OCI-LY3 (cell line): ENCODE measurements at regions not wholly inside any gene's neighbourhood (a gene's known extent, or its start where the extent isn't known, plus 50 kb on each side); places are given as distances from the start of the nearest gene placed in this dataset.

ENCODE experiments used
- H2AFZ ChIP-seq: fragments of 200-600, 300-600 bp; shearing (Covaris generic); 2 replicates; pipeline ENCODE4 v1.6.0; 2014; ENCODE audit warnings: antibody characterized with exemption, low read depth, low read length
- H3K27ac ChIP-seq: fragments of 200-600, 300-600 bp; sonication (generic); 2 replicates; pipeline ENCODE4 v1.5.1; 2014; ENCODE audit warnings: mild to moderate bottlenecking, low read length, moderate library complexity, mixed read lengths
- H3K27me3 ChIP-seq: fragments of 200-600, 300-600 bp; sonication (generic); 2 replicates; pipeline ENCODE4 v1.6.1; 2014; ENCODE audit warnings: low read depth, low read length, mixed read lengths
- H3K36me3 ChIP-seq: fragments of 200-600, 300-600 bp; sonication (generic); replicated peaks from 2 replicates; pipeline ENCODE3; 2014; ENCODE audit warnings: low read depth, low read length, mixed read lengths
- H3K4me1 ChIP-seq: fragments of 300-600, 200-600 bp; sonication (generic); 2 replicates; pipeline ENCODE4 v1.6.1; 2014; ENCODE audit warnings: low read length, mixed read lengths
- H3K4me2 ChIP-seq: fragments of 200-600, 300-600 bp; sonication (generic); 2 replicates; pipeline ENCODE4 v1.6.1; 2014; ENCODE audit warnings: low read length, mixed read lengths
- H3K4me3 ChIP-seq: fragments of 300-600, 200-600 bp; sonication (generic); 2 replicates; pipeline ENCODE4 v1.5.1; 2014; ENCODE audit warnings: antibody characterized with exemption, mild to moderate bottlenecking, low read length, moderate library complexity
- H3K79me2 ChIP-seq: fragments of 300-600, 200-600 bp; shearing (Covaris generic); 2 replicates; pipeline ENCODE4 v1.6.1; 2014; ENCODE audit warnings: mild to moderate bottlenecking, low read length, mixed read lengths
- H3K9ac ChIP-seq: fragments of 300-600, 200-600 bp; shearing (Covaris generic); 2 replicates; pipeline ENCODE4 v1.6.0; 2014; ENCODE audit warnings: mild to moderate bottlenecking, low read length, moderate library complexity
- H3K9me3 ChIP-seq: fragments of 200-600, 300-600 bp; shearing (Covaris generic); 2 replicates; pipeline ENCODE4 v1.6.1; 2014; ENCODE audit warnings: low read length, mixed read lengths; ENCODE audit not compliant: insufficient read depth
- H4K20me1 ChIP-seq: fragments of 200-600, 300-600 bp; sonication (generic); 2 replicates; pipeline ENCODE4 v1.6.1; 2016; ENCODE audit warnings: low read length, mixed read lengths; ENCODE audit not compliant: insufficient read depth
- EZH2phosphoT487 ChIP-seq: fragments of 200-600 bp; shearing (Covaris generic); IDR thresholded peaks from 2 replicates; pipeline ENCODE4 v1.6.1; 2018; ENCODE audit warnings: antibody characterized with exemption, mixed run types, low read depth
- TF ChIP-seq, protein P1 (sequence below): fragments of 200-600, 300-600 bp; sonication (generic); IDR thresholded peaks from 2 replicates; pipeline ENCODE4 v1.5.1; 2014; ENCODE audit warnings: antibody characterized with exemption, low read length, low read depth

DNA sequence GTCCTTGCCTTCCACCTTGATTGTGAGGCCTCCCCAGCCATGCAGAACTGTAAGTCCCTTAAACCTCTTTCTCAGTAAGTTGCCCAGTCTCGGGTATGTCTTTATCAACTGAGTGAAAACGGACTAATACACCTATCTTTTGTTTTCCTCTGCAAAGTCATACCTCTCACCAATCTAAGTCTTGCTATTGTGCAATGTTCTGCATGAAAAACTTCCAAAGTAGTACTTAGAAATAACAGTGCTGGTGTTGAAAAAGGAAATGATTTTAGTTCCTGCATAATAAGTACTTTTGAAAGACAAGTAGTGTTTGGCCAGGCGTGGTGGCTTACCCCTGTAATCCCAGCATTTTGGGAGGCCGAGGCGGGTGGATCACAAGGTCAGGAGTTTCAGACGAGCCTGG lies 573.5 kb downstream of the ANKRD50 start:
- no peak overlapping the region for H3K4me2 ChIP-seq
- no peak overlapping the region for H3K27ac ChIP-seq
- no peak overlapping the region for H3K4me3 ChIP-seq
- no peaks in the 10 kb centered on the region for H3K27me3 ChIP-seq
- no peak overlapping the region for H2AFZ ChIP-seq
- H3K79me2 ChIP-seq: no peaks in the 10 kb centered on the region
- no peaks in the 10 kb centered on the region for H3K4me1 ChIP-seq
- H3K9me3 ChIP-seq: no peaks in the 10 kb centered on the region
- H3K36me3 ChIP-seq: no peaks in the 10 kb centered on the region
- no peak overlapping the region for H3K9ac ChIP-seq
- no peaks in the 10 kb centered on the region for H4K20me1 ChIP-seq
- TF ChIP-seq, protein P1, sequence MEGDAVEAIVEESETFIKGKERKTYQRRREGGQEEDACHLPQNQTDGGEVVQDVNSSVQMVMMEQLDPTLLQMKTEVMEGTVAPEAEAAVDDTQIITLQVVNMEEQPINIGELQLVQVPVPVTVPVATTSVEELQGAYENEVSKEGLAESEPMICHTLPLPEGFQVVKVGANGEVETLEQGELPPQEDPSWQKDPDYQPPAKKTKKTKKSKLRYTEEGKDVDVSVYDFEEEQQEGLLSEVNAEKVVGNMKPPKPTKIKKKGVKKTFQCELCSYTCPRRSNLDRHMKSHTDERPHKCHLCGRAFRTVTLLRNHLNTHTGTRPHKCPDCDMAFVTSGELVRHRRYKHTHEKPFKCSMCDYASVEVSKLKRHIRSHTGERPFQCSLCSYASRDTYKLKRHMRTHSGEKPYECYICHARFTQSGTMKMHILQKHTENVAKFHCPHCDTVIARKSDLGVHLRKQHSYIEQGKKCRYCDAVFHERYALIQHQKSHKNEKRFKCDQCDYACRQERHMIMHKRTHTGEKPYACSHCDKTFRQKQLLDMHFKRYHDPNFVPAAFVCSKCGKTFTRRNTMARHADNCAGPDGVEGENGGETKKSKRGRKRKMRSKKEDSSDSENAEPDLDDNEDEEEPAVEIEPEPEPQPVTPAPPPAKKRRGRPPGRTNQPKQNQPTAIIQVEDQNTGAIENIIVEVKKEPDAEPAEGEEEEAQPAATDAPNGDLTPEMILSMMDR: no peak
- TF ChIP-seq EZH2phosphoT487: no peak

DNA sequence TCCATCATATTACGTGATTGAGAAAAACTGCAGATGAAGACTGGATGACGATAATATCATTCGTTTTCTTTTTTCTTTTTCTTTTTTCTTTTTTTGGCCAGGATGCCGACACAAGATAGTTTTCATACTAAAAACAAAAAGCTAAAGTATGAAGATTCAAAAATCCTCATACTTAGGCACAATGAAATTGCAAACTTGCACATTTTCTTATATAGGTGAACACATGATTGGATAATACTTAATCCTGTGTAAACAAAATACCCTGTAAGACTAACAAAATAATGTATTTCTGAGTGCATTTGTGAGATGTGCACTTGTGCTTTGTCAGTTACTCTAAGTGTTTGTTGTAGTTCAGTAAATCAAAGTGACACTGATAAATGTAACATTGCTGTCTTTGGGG lies 568.9 kb downstream of the ANKRD50 start:
- Histone ChIP-seq H3K4me1 (peaks cover 13% of the 10 kb centered on the region), H3K36me3 (no peaks in the 10 kb centered on the region), H3K27ac (no peak overlapping the region), H3K9me3 (no peaks in the 10 kb centered on the region), H3K27me3 (no peaks in the 10 kb centered on the region), H3K4me2 (no peak overlapping the region), H3K4me3 (no peak overlapping the region), H3K9ac (no peak overlapping the region), H2AFZ (no peak overlapping the region), H3K79me2 (no peaks in the 10 kb centered on the region), H4K20me1 (no peaks in the 10 kb centered on the region)
- TF ChIP-seq, protein P1: no peak
- TF ChIP-seq EZH2phosphoT487: no peak

GRCh38 chr4:124144238-124144654 lies 568.3 kb downstream of the ANKRD50 start:
- no peaks in the 10 kb centered on the region for H4K20me1 ChIP-seq
- H3K4me2 ChIP-seq: no peak overlapping the region
- no peaks in the 10 kb centered on the region for H3K36me3 ChIP-seq
- H2AFZ ChIP-seq: no peak overlapping the region
- H3K9me3 ChIP-seq: no peaks in the 10 kb centered on the region
- H3K27me3 ChIP-seq: no peaks in the 10 kb centered on the region
- H3K79me2 ChIP-seq: no peaks in the 10 kb centered on the region
- TF ChIP-seq EZH2phosphoT487: no peak
- TF ChIP-seq, protein P1: no peak
- H3K9ac ChIP-seq: no peak overlapping the region
- peaks cover 13% of the 10 kb centered on the region for H3K4me1 ChIP-seq
- no peak overlapping the region for H3K27ac ChIP-seq
- H3K4me3 ChIP-seq: no peak overlapping the region

DNA sequence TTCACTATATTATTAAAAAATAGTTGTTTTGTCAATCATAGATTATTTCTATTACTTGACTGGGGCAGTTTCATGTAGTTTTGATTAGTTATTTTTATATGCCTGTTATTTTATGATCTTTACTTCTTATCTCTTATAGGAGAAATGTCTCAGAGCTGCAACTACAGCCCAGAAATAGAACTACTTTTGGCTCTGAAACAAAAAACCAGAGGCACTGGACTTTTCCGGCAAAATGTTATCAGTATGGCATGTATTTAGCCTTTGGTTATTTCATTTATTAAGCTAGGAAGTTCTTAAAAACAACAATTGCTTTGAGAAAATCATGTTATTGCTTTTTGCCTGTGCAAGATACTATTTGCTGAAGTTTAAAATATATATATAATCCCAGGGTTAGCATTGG lies 566.5 kb downstream of the ANKRD50 start:
- Histone ChIP-seq H3K79me2 (no peaks in the 10 kb centered on the region), H3K27ac (no peak overlapping the region), H4K20me1 (no peaks in the 10 kb centered on the region), H3K27me3 (no peaks in the 10 kb centered on the region), H3K36me3 (no peaks in the 10 kb centered on the region), H3K4me2 (no peak overlapping the region), H3K4me3 (no peak overlapping the region), H3K9ac (no peak overlapping the region), H2AFZ (no peak overlapping the region), H3K9me3 (no peaks in the 10 kb centered on the region), H3K4me1 (peaks cover 17% of the 10 kb centered on the region)
- TF ChIP-seq, protein P1: no peak
- no peak for TF ChIP-seq EZH2phosphoT487
